ENCODE measurements at regions not wholly inside any gene's neighbourhood (a gene's known extent, or its start where the extent isn't known, plus 50 kb on each side); places are given as distances from the start of the nearest gene placed in this dataset.

DNA sequence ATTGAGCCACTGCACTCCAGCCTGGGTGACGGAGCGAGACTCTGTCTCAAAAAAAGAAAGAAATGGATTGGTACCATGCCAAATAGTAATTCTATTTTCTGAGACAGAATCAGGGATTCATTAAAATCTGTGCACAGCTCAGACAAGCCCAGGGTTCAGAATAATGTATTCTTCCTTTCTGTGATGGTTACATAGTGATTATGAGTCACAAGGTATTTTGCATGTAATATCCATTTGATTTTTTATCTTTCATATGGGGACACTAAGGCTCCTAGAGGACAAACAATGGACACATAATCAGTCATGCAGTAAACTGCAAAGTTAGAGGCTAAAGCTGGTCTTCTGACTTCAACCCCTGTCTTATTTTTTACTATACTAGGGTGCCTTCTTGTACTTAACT, 156.8 kb upstream of the COL8A1 start:
- H3K4me3 ChIP-seq, result no peak overlapping the region
- POLR2A ChIA-PET, result no interaction called here
- no peaks in the 10 kb centered on the region for H3K27me3 ChIP-seq (replicated peaks in 1 of 2; ENCODE audit: control insufficient read depth in 2 of 2, insufficient read depth in 2 of 2, low read length in 1 of 2)
- H2AFZ ChIP-seq (ENCODE audit: control insufficient read depth, low read depth, low read length), result no peak overlapping the region
- intact Hi-C loops (cut with micrococcal nuclease; ENCODE audit: unreplicated experiment), result no loop called here
- no peaks in the 10 kb centered on the region for H3K79me2 ChIP-seq (ENCODE audit: control insufficient read depth, insufficient read depth, low read length)
- no peak for DNase-seq (ENCODE audit: low read depth, low spot score)
- no peak for ATAC-seq
- H3K9me3 ChIP-seq (replicated peaks; ENCODE audit: control insufficient read depth, insufficient read depth, low read length), result no peaks in the 10 kb centered on the region; the same call in 2 of the 3 replicates
- no peak for FAIRE-seq
- no peak overlapping the region for H3K9ac ChIP-seq (ENCODE audit: control insufficient read depth, insufficient read depth, low read length)
- WGBS (ENCODE audit: insufficient coverage, insufficient replicate concordance, low lambda C conversion rate, missing lambda C conversion rate), result 55% methylated on average over 2 of the region's 2 CpGs
- H4K20me1 ChIP-seq (ENCODE audit: control insufficient read depth, insufficient read depth), result no peaks in the 10 kb centered on the region
- RAD21 ChIA-PET (ENCODE audit: unreplicated experiment), result no interaction called here
- TF ChIP-seq NFIC (IDR thresholded peaks at IDR 0.05; ENCODE audit: low read depth, low read length) (no peak), EP300 (IDR thresholded peaks at IDR 0.05; ENCODE audit: borderline replicate concordance in 1 of 2, control insufficient read depth in 1 of 2, low read depth in 2 of 2, low read length in 2 of 2) (no peak), IRF5 (IDR thresholded peaks at IDR 0.05; ENCODE audit: borderline replicate concordance) (no peak), RB1 (IDR thresholded peaks at IDR 0.05; ENCODE audit: borderline replicate concordance) (no peak), DPF2 (IDR thresholded peaks at IDR 0.05) (no peak), POLR2AphosphoS2 (IDR thresholded peaks at IDR 0.05; ENCODE audit: low read depth, low read length) (no peak), SIN3A (IDR thresholded peaks at IDR 0.05; ENCODE audit: low read depth, low read length) (no peak), MEF2A (IDR thresholded peaks at IDR 0.05; ENCODE audit: insufficient read depth, low read depth, low read length) (no peak)
- TF ChIP-seq, protein P1, sequence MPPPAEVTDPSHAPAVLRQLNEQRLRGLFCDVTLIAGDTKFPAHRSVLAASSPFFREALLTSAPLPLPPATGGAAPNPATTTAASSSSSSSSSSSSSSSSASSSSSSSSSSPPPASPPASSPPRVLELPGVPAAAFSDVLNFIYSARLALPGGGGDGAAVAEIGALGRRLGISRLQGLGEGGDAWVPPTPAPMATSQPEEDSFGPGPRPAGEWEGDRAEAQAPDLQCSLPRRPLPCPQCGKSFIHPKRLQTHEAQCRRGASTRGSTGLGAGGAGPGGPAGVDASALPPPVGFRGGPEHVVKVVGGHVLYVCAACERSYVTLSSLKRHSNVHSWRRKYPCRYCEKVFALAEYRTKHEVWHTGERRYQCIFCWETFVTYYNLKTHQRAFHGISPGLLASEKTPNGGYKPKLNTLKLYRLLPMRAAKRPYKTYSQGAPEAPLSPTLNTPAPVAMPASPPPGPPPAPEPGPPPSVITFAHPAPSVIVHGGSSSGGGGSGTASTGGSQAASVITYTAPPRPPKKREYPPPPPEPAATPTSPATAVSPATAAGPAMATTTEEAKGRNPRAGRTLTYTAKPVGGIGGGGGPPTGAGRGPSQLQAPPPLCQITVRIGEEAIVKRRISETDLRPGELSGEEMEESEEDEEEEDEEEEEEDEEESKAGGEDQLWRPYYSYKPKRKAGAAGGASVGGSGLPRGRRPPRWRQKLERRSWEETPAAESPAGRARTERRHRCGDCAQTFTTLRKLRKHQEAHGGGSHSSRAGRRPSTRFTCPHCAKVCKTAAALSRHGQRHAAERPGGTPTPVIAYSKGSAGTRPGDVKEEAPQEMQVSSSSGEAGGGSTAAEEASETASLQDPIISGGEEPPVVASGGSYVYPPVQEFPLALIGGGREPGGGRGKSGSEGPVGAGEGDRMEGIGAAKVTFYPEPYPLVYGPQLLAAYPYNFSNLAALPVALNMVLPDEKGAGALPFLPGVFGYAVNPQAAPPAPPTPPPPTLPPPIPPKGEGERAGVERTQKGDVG (CRISPR knock-in tag; IDR thresholded peaks at IDR 0.05), result no peak
- H3K27ac ChIP-seq (ENCODE audit: control insufficient read depth, insufficient read depth), result no peak overlapping the region
- H3K4me1 ChIP-seq (ENCODE audit: control insufficient read depth, insufficient read depth, low read length), result no peaks in the 10 kb centered on the region; the same call in 1 of the 2 replicates
- CTCF ChIA-PET, result interaction anchor here (3.9 kb wide), 1 partner anchor 18 kb away, joined by 17 read pairs; no protein-coding TSS in a partner anchor
- SMC1A ChIA-PET (ENCODE audit: uncharacterized antibody, unreplicated experiment), result interaction anchor here (0.9 to 6.5 kb wide), 4 partner anchors 10 to 61 kb away, joined by 3 to 32 read pairs (median 3); no protein-coding TSS in a partner anchor
- no TSS peak for BruUV-seq (replicated peaks)
- no peaks in the 10 kb centered on the region for H3K36me3 ChIP-seq (ENCODE audit: control insufficient read depth in 2 of 2, insufficient read depth in 2 of 2, low read length in 1 of 2)
- H3K4me2 ChIP-seq (ENCODE audit: control insufficient read depth, insufficient read depth), result no peak overlapping the region
- in situ Hi-C loops (cut with MboI), result no loop called here
